Suprapubic skin (tissue), 4 donors: ENCODE measurements at regions not wholly inside any gene's neighbourhood (a gene's known extent, or its start where the extent isn't known, plus 50 kb on each side); places are given as distances from the start of the nearest gene placed in this dataset.

Experiments used
- EP300 ChIP-seq: sonication (generic); formaldehyde crosslinking; IDR thresholded peaks from one replicate; pipeline ENCODE4 v1.6.1; 2017; ENCODE audit warnings: antibody characterized with exemption
- POLR2AphosphoS5 ChIP-seq, 3 donors: sonication (generic); formaldehyde crosslinking; IDR thresholded peaks; one replicate each; pipeline ENCODE4 v1.6.1; 2017; ENCODE audit warnings: antibody characterized with exemption in 3 of 3
- TF ChIP-seq, protein P1 (sequence below), 2 donors: fragments of 200-600 bp in 1 of 2; fragments of 450-650 bp in 1 of 2; sonication (generic) in 1 of 2; IDR thresholded peaks; one replicate each; pipeline ENCODE4 v1.5.1; 2016 to 2019; ENCODE audit warnings: antibody characterized with exemption in 2 of 2, mild to moderate bottlenecking in 1 of 2, moderate library complexity in 1 of 2

DNA sequence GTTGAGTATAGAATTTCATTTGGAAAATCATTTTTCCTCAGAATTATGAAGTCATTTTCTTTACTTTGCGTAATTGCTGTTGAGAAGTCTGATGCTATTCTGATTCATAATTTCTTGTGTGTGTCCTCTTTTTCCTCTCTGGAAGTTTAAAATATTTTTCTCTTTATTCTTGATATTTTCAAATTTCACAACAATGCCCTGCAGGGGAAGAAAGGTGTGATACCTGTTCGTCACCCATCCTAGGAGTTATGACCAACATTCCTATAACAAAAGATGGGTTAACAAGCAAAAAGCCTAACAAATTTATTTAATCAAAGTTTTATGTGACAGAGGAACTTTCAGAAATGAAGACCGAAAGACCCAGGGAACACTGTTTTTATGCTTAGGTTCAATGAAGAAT lies 171.5 kb upstream of the AKIRIN2 start:
- TF ChIP-seq EP300 (no peak), POLR2AphosphoS5 (IDR thresholded peaks at IDR 0.05) (no peak)
- TF ChIP-seq, protein P1, sequence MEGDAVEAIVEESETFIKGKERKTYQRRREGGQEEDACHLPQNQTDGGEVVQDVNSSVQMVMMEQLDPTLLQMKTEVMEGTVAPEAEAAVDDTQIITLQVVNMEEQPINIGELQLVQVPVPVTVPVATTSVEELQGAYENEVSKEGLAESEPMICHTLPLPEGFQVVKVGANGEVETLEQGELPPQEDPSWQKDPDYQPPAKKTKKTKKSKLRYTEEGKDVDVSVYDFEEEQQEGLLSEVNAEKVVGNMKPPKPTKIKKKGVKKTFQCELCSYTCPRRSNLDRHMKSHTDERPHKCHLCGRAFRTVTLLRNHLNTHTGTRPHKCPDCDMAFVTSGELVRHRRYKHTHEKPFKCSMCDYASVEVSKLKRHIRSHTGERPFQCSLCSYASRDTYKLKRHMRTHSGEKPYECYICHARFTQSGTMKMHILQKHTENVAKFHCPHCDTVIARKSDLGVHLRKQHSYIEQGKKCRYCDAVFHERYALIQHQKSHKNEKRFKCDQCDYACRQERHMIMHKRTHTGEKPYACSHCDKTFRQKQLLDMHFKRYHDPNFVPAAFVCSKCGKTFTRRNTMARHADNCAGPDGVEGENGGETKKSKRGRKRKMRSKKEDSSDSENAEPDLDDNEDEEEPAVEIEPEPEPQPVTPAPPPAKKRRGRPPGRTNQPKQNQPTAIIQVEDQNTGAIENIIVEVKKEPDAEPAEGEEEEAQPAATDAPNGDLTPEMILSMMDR (IDR thresholded peaks at IDR 0.05), result no peak
